ENCODE measurements at regions not wholly inside any gene's neighbourhood (a gene's known extent, or its start where the extent isn't known, plus 50 kb on each side); places are given as distances from the start of the nearest gene placed in this dataset.
"Not testable (repeated sequence)": the region's sequence is repeated elsewhere in the genome, so short reads cannot be mapped to it uniquely, and the experiment has no call there.

GRCh38 chr1:229913489-229913888 lies 153.5 kb upstream of the GALNT2 start:
- TF ChIP-seq POLR2A (IDR thresholded peaks at IDR 0.05) (no peak), CTCF (IDR thresholded peaks at IDR 0.05 in 4 of 5, conservative IDR thresholded peaks at IDR 0.05 in 1 of 5) (no peak)
- no peak for ATAC-seq
- Histone ChIP-seq H3K36me3 (no peaks in the 10 kb centered on the region), H3K9me3 (no peaks in the 10 kb centered on the region), H3K27ac (no peak overlapping the region), H3K4me3 (no peak overlapping the region), H3K4me1 (no peaks in the 10 kb centered on the region), H3K27me3 (no peaks in the 10 kb centered on the region)
- in situ Hi-C loops (cut with MboI; ENCODE audit: low sequenced_read_pairs in 4 of 4) (no loop called here), intact Hi-C loops (cut with DNase I; ENCODE audit: low total_unique reads) (no loop called here)
- DNase-seq = no peak

GRCh38 chr1:229919488-229919887 lies 147.6 kb upstream of the GALNT2 start:
- DNase-seq; H3K27ac ChIP-seq; H3K4me1 ChIP-seq; H3K27me3 ChIP-seq; in situ Hi-C loops (cut with MboI; ENCODE audit: low sequenced_read_pairs in 4 of 4); ATAC-seq; H3K9me3 ChIP-seq; H3K4me3 ChIP-seq; H3K36me3 ChIP-seq; intact Hi-C loops (cut with DNase I; ENCODE audit: low total_unique reads): not testable (repeated sequence)

- no peak for TF ChIP-seq POLR2A (IDR thresholded peaks at IDR 0.05)
- TF ChIP-seq CTCF (IDR thresholded peaks at IDR 0.05 in 4 of 5, conservative IDR thresholded peaks at IDR 0.05 in 1 of 5) = no peak
- Histone ChIP-seq H3K4me3 (no peak overlapping the region), H3K9me3 (no peaks in the 10 kb centered on the region), H3K27me3 (no peaks in the 10 kb centered on the region), H3K27ac (no peak overlapping the region), H3K36me3 (no peaks in the 10 kb centered on the region), H3K4me1 (no peaks in the 10 kb centered on the region)
- ATAC-seq (no peak), DNase-seq (no peak)
- intact Hi-C loops (cut with DNase I; ENCODE audit: low total_unique reads) (no loop called here), in situ Hi-C loops (cut with MboI; ENCODE audit: low sequenced_read_pairs in 4 of 4) (no loop called here)
Observed at GRCh38 chr1:229920683-229921082, 146.4 kb upstream of the GALNT2 start.

GRCh38 chr1:229922249-229922648 lies 144.8 kb upstream of the GALNT2 start:
- no peak overlapping the region for H3K27ac ChIP-seq
- ATAC-seq (no peak), DNase-seq (no peak)
- no peaks in the 10 kb centered on the region for H3K9me3 ChIP-seq
- no peak overlapping the region for H3K4me3 ChIP-seq
- H3K27me3 ChIP-seq = no peaks in the 10 kb centered on the region
- TF ChIP-seq CTCF (IDR thresholded peaks at IDR 0.05 in 4 of 5, conservative IDR thresholded peaks at IDR 0.05 in 1 of 5) (no peak), POLR2A (IDR thresholded peaks at IDR 0.05) (no peak)
- no peaks in the 10 kb centered on the region for H3K36me3 ChIP-seq
- in situ Hi-C loops (cut with MboI; ENCODE audit: low sequenced_read_pairs in 4 of 4) (no loop called here), intact Hi-C loops (cut with DNase I; ENCODE audit: low total_unique reads) (no loop called here)
- H3K4me1 ChIP-seq = no peaks in the 10 kb centered on the region

GRCh38 chr1:229924639-229925038 lies 142.4 kb upstream of the GALNT2 start:
- no peaks in the 10 kb centered on the region for H3K36me3 ChIP-seq
- DNase-seq = no peak
- TF ChIP-seq POLR2A (IDR thresholded peaks at IDR 0.05) (no peak), CTCF (IDR thresholded peaks at IDR 0.05 in 4 of 5, conservative IDR thresholded peaks at IDR 0.05 in 1 of 5) (no peak)
- no peaks in the 10 kb centered on the region for H3K27me3 ChIP-seq
- ATAC-seq = no peak
- intact Hi-C loops (cut with DNase I; ENCODE audit: low total_unique reads) = no loop called here
- in situ Hi-C loops (cut with MboI; ENCODE audit: low sequenced_read_pairs in 4 of 4) = no loop called here
- H3K4me1 ChIP-seq = no peaks in the 10 kb centered on the region
- H3K27ac ChIP-seq = no peak overlapping the region
- no peaks in the 10 kb centered on the region for H3K9me3 ChIP-seq
- no peak overlapping the region for H3K4me3 ChIP-seq
